PC-3 (cell line): ENCODE measurements at regions not wholly inside any gene's neighbourhood (a gene's known extent, or its start where the extent isn't known, plus 50 kb on each side); places are given as distances from the start of the nearest gene placed in this dataset.

Experiments used
- EZH2 ChIP-seq: fragments of 300-600 bp; sonication (generic); IDR thresholded peaks from one replicate; pipeline ENCODE4 v1.6.1; 2017; ENCODE audit warnings: antibody characterized with exemption, mild to moderate bottlenecking, low read length; ENCODE audit not compliant: unreplicated experiment
- EZH2phosphoT487 ChIP-seq: fragments of 300-600 bp; sonication (generic); IDR thresholded peaks from 2 replicates; pipeline ENCODE4 v1.6.1; 2018; ENCODE audit warnings: mild to moderate bottlenecking, antibody characterized with exemption, low read length, borderline replicate concordance
- TF ChIP-seq, protein P1 (sequence below): fragments of 300-600 bp; sonication (generic); conservative IDR thresholded peaks from 2 replicates; pipeline ENCODE4 v1.5.1; 2017; ENCODE audit warnings: antibody characterized with exemption, low read depth, mild to moderate bottlenecking, low read length

DNA sequence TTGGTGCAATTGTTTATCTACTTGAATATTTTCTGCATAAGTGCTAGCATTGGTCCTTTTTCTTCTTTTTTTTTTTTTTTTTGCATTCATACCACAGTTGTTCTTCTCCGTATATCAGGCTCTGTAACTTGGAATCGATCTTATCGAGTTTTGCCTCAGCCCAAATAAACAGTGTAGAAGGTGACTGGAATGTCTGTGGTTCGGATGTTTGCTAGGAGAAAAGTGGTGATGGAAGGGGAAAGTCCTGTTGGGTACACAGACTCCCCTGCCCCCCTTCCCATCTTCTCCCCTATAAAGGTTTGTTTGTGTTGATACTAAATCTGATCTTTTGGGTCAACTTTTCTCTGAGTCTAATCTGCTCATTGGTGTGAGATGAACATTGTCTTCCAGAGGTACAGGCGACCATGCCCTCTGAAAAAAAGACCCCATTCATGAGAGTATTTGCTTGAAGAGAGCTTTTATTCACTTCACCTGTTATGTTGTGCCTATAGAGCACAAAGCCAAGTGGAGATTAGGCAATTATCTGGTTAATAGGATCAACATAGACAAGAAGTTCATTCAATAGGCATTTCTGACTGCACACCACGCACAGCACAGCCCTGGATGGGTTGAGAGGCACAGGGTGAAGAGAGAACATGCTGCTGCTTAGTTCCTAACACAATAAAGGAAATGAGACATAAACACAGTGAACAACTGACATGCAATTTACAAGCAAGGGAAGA, 620.0 kb downstream of the PKHD1 start:
- TF ChIP-seq, protein P1, sequence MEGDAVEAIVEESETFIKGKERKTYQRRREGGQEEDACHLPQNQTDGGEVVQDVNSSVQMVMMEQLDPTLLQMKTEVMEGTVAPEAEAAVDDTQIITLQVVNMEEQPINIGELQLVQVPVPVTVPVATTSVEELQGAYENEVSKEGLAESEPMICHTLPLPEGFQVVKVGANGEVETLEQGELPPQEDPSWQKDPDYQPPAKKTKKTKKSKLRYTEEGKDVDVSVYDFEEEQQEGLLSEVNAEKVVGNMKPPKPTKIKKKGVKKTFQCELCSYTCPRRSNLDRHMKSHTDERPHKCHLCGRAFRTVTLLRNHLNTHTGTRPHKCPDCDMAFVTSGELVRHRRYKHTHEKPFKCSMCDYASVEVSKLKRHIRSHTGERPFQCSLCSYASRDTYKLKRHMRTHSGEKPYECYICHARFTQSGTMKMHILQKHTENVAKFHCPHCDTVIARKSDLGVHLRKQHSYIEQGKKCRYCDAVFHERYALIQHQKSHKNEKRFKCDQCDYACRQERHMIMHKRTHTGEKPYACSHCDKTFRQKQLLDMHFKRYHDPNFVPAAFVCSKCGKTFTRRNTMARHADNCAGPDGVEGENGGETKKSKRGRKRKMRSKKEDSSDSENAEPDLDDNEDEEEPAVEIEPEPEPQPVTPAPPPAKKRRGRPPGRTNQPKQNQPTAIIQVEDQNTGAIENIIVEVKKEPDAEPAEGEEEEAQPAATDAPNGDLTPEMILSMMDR, result no peak
- TF ChIP-seq EZH2phosphoT487 (no peak), EZH2 (no peak)
